ENCODE measurements at regions not wholly inside any gene's neighbourhood (a gene's known extent, or its start where the extent isn't known, plus 50 kb on each side); places are given as distances from the start of the nearest gene placed in this dataset.
"Not testable (repeated sequence)": the region's sequence is repeated elsewhere in the genome, so short reads cannot be mapped to it uniquely, and the experiment has no call there.

- DNase-seq: no peak
These were observed 144.6 kb downstream of the TFAP2C start for GRCh38 chr20:56773749-56774148.

- DNase-seq: no peak
These were observed 145.8 kb downstream of the TFAP2C start for GRCh38 chr20:56774873-56775272.

- DNase-seq: no peak
These were observed 147.2 kb downstream of the TFAP2C start for GRCh38 chr20:56776345-56776744.

GRCh38 chr20:56778765-56779195, 149.7 kb downstream of the TFAP2C start:
- DNase-seq: no peak

GRCh38 chr20:56779452-56780143, 150.5 kb downstream of the TFAP2C start:
- DNase-seq: no peak

GRCh38 chr20:56780266-56780665, 151.2 kb downstream of the TFAP2C start:
- DNase-seq: no peak

GRCh38 chr20:56781108-56781739, 152.1 kb downstream of the TFAP2C start:
- DNase-seq: no peak

- DNase-seq: not testable (repeated sequence)
These were observed 153.0 kb downstream of the TFAP2C start for GRCh38 chr20:56781987-56782560.

GRCh38 chr20:56782814-56783213, 153.7 kb downstream of the TFAP2C start:
- DNase-seq: not testable (repeated sequence)

GRCh38 chr20:56783826-56784225, 154.7 kb downstream of the TFAP2C start:
- no peak for DNase-seq

- DNase-seq: no peak
These were observed 157.4 kb downstream of the TFAP2C start for GRCh38 chr20:56786503-56786902.

- DNase-seq: no peak
These were observed 159.1 kb downstream of the TFAP2C start for GRCh38 chr20:56788041-56788670.

GRCh38 chr20:56788671-56789610, 159.8 kb downstream of the TFAP2C start:
- no peak for DNase-seq

- DNase-seq: no peak
These were observed 164.8 kb downstream of the TFAP2C start for GRCh38 chr20:56793916-56794315.

GRCh38 chr20:56795492-56795891, 166.4 kb downstream of the TFAP2C start:
- DNase-seq: no peak

GRCh38 chr20:56796345-56796744, 167.2 kb downstream of the TFAP2C start:
- DNase-seq: no peak

GRCh38 chr20:56797023-56797422, 167.9 kb downstream of the TFAP2C start:
- DNase-seq: no peak

GRCh38 chr20:56798634-56799033, 169.5 kb downstream of the TFAP2C start:
- no peak for DNase-seq

GRCh38 chr20:56799187-56799586, 170.1 kb downstream of the TFAP2C start:
- no peak for DNase-seq

GRCh38 chr20:56800088-56800487, 171.0 kb downstream of the TFAP2C start:
- no peak for DNase-seq

GRCh38 chr20:56801971-56802755, 173.1 kb downstream of the TFAP2C start:
- DNase-seq: no peak

GRCh38 chr20:56802805-56803204, 173.7 kb downstream of the TFAP2C start:
- DNase-seq: no peak

Data from activated CD4-positive, alpha-beta T cell treated with anti-CD3 and anti-CD28 coated beads, Interleukin-2, amount 50 U/mL, for 4 hours (primary cell).